Liver (tissue), 8 donors: ENCODE measurements at regions not wholly inside any gene's neighbourhood (a gene's known extent, or its start where the extent isn't known, plus 50 kb on each side); places are given as distances from the start of the nearest gene placed in this dataset.

Experiments
- DNase-seq: peaks from one replicate; pipeline ENCODE4 v3.0.0-alpha.2; 2017; ENCODE audit warnings: low spot score
- H3K27ac ChIP-seq, 2 donors: one replicate each; pipeline ENCODE4 v1.7.0; 2013; ENCODE audit warnings: inconsistent platforms in 2 of 2, low read length in 2 of 2, control low read depth in 1 of 2, low read depth in 1 of 2, mild to moderate bottlenecking in 1 of 2
- H3K27me3 ChIP-seq, 4 donors: one replicate each; pipeline versions ENCODE4 v1.6.1 to v1.7.0; 2013; ENCODE audit warnings: low read length in 3 of 4, inconsistent platforms in 1 of 4, mild to moderate bottlenecking in 1 of 4, moderate library complexity in 1 of 4; ENCODE audit not compliant: control insufficient read depth in 4 of 4, insufficient read depth in 4 of 4
- H3K36me3 ChIP-seq, 4 donors: one replicate each; pipeline versions ENCODE4 v1.6.1 to v1.7.0; 2013; ENCODE audit warnings: low read length in 3 of 4, mild to moderate bottlenecking in 3 of 4, low read depth in 1 of 4, moderate library complexity in 1 of 4; ENCODE audit not compliant: control insufficient read depth in 4 of 4, insufficient read depth in 3 of 4
- H3K4me1 ChIP-seq, 4 donors: one replicate each; pipeline versions ENCODE4 v1.6.1 to v1.7.0; 2013; ENCODE audit warnings: low read length in 3 of 4, mild to moderate bottlenecking in 3 of 4, moderate library complexity in 1 of 4; ENCODE audit not compliant: control insufficient read depth in 4 of 4, insufficient read depth in 4 of 4
- H3K4me3 ChIP-seq, 3 donors: one replicate each; pipeline versions ENCODE4 v1.6.1 to v1.7.0; 2013; ENCODE audit warnings: low read length in 3 of 3, control low read depth in 1 of 3, low read depth in 1 of 3, mild to moderate bottlenecking in 1 of 3
- H3K9ac ChIP-seq, 2 donors: one replicate each; pipeline ENCODE4 v1.7.0; 2013; ENCODE audit warnings: low read length in 2 of 2, mild to moderate bottlenecking in 2 of 2, moderate library complexity in 2 of 2, control low read depth in 1 of 2, low read depth in 1 of 2
- H3K9me3 ChIP-seq, 4 donors: one replicate each; pipeline versions ENCODE4 v1.6.1 to v1.7.0; 2013; ENCODE audit warnings: low read length in 3 of 4; ENCODE audit not compliant: control insufficient read depth in 4 of 4
- EGR1 ChIP-seq, 2 donors: IDR thresholded peaks; 2 replicates each; pipeline ENCODE4 v1.6.1; 2016 to 2018; ENCODE audit warnings: antibody characterized with exemption in 2 of 2, low read depth in 2 of 2
- FOXA1 ChIP-seq: IDR thresholded peaks from 2 replicates; pipeline ENCODE4 v1.6.1; 2016; ENCODE audit warnings: antibody characterized with exemption
- FOXA2 ChIP-seq: IDR thresholded peaks from 2 replicates; pipeline ENCODE4 v1.6.1; 2016; ENCODE audit warnings: antibody characterized with exemption
- GABPA ChIP-seq, 2 donors: IDR thresholded peaks in 1 of 2; conservative IDR thresholded peaks in 1 of 2; 2 replicates each; pipeline ENCODE4 v1.6.1; 2016; ENCODE audit warnings: antibody characterized with exemption in 2 of 2, mild to moderate bottlenecking in 1 of 2, moderate library complexity in 1 of 2
- HNF4A ChIP-seq, 2 donors: conservative IDR thresholded peaks; 2 replicates each; pipeline ENCODE4 v1.6.1; 2016; ENCODE audit warnings: antibody characterized with exemption in 2 of 2, mild to moderate bottlenecking in 2 of 2
- HNF4G ChIP-seq: IDR thresholded peaks from 2 replicates; pipeline ENCODE4 v1.6.1; 2016; ENCODE audit warnings: antibody characterized with exemption
- JUND ChIP-seq, 2 donors: IDR thresholded peaks; 2 replicates each; pipeline ENCODE4 v1.6.1; 2016; ENCODE audit warnings: antibody characterized with exemption in 2 of 2
- MAX ChIP-seq: IDR thresholded peaks from 2 replicates; pipeline ENCODE4 v1.6.1; 2016; ENCODE audit warnings: antibody characterized with exemption
- NR2F2 ChIP-seq: IDR thresholded peaks from 2 replicates; pipeline ENCODE4 v1.6.1; 2016; ENCODE audit warnings: antibody characterized with exemption
- RAD21 ChIP-seq, 2 donors: IDR thresholded peaks; 2 replicates each; pipeline ENCODE4 v1.6.1; 2016; ENCODE audit warnings: antibody characterized with exemption in 2 of 2, mild to moderate bottlenecking in 2 of 2
- RXRA ChIP-seq, 2 donors: IDR thresholded peaks; 2 replicates each; pipeline ENCODE4 v1.6.1; 2017 to 2018; ENCODE audit warnings: antibody characterized with exemption in 2 of 2, mild to moderate bottlenecking in 1 of 2
- SP1 ChIP-seq: IDR thresholded peaks from 2 replicates; pipeline ENCODE4 v1.6.1; 2018; ENCODE audit warnings: antibody characterized with exemption, mild to moderate bottlenecking
- TAF1 ChIP-seq: conservative IDR thresholded peaks from 2 replicates; pipeline ENCODE4 v1.6.1; 2016; ENCODE audit warnings: antibody characterized with exemption, mild to moderate bottlenecking
- YY1 ChIP-seq: IDR thresholded peaks from 2 replicates; pipeline ENCODE4 v1.6.1; 2016; ENCODE audit warnings: antibody characterized with exemption, mild to moderate bottlenecking
- WGBS: extraction: QIAGEN DNeasy Blood & Tissue Kit; methylation state at CpG from one replicate; pipeline ENCODE4 v1.1.7; 2013; 5-methylcytosine and 5-hydroxymethylcytosine counted together
- TF ChIP-seq, protein P1 (sequence below): fragments of 150-350 bp; IDR thresholded peaks from 2 replicates; pipeline ENCODE4 v1.5.1; 2017; ENCODE audit warnings: improper control_type of control experiment, low read depth, low read length; ENCODE audit not compliant: missing input control
- TF ChIP-seq, protein P2 (sequence below): IDR thresholded peaks from 2 replicates; pipeline ENCODE4 v1.6.1; 2016; ENCODE audit warnings: antibody characterized with exemption, mild to moderate bottlenecking
- TF ChIP-seq, protein P3 (sequence below): IDR thresholded peaks from 2 replicates; pipeline ENCODE4 v1.6.1; 2016; ENCODE audit warnings: antibody characterized with exemption
- TF ChIP-seq, protein P4 (sequence below): IDR thresholded peaks from 2 replicates; pipeline ENCODE4 v1.6.1; 2016; ENCODE audit warnings: antibody characterized with exemption
- donor health status: healthy.
- donor health status: healthy.
- donor health status: healthy.
- donor health status: healthy.
- donor health status: healthy.

- 70% methylated on average over 2 of the region's 2 CpGs for WGBS
- Histone ChIP-seq H3K36me3 (no peaks in the 10 kb centered on the region), H3K4me1 (no peaks in the 10 kb centered on the region), H3K4me3 (no peak overlapping the region), H3K9me3 (no peaks in the 10 kb centered on the region), H3K9ac (no peak overlapping the region), H3K27me3 (no peaks in the 10 kb centered on the region), H3K27ac (no peak overlapping the region)
- DNase-seq: no peak
- no peak for TF ChIP-seq SP1
- TF ChIP-seq FOXA2: no peak
- no peak for TF ChIP-seq RXRA (IDR thresholded peaks at IDR 0.05)
- TF ChIP-seq, protein P1, sequence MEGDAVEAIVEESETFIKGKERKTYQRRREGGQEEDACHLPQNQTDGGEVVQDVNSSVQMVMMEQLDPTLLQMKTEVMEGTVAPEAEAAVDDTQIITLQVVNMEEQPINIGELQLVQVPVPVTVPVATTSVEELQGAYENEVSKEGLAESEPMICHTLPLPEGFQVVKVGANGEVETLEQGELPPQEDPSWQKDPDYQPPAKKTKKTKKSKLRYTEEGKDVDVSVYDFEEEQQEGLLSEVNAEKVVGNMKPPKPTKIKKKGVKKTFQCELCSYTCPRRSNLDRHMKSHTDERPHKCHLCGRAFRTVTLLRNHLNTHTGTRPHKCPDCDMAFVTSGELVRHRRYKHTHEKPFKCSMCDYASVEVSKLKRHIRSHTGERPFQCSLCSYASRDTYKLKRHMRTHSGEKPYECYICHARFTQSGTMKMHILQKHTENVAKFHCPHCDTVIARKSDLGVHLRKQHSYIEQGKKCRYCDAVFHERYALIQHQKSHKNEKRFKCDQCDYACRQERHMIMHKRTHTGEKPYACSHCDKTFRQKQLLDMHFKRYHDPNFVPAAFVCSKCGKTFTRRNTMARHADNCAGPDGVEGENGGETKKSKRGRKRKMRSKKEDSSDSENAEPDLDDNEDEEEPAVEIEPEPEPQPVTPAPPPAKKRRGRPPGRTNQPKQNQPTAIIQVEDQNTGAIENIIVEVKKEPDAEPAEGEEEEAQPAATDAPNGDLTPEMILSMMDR: no peak
- no peak for TF ChIP-seq YY1
- TF ChIP-seq JUND (IDR thresholded peaks at IDR 0.05): no peak
- TF ChIP-seq TAF1: no peak
- TF ChIP-seq GABPA (IDR thresholded peaks at IDR 0.05 in 1 of 2, conservative IDR thresholded peaks at IDR 0.05 in 1 of 2): no peak
- TF ChIP-seq FOXA1: no peak
- TF ChIP-seq HNF4G: no peak
- TF ChIP-seq MAX: no peak
- no peak for TF ChIP-seq HNF4A (conservative IDR thresholded peaks at IDR 0.05)
- TF ChIP-seq, protein P2, sequence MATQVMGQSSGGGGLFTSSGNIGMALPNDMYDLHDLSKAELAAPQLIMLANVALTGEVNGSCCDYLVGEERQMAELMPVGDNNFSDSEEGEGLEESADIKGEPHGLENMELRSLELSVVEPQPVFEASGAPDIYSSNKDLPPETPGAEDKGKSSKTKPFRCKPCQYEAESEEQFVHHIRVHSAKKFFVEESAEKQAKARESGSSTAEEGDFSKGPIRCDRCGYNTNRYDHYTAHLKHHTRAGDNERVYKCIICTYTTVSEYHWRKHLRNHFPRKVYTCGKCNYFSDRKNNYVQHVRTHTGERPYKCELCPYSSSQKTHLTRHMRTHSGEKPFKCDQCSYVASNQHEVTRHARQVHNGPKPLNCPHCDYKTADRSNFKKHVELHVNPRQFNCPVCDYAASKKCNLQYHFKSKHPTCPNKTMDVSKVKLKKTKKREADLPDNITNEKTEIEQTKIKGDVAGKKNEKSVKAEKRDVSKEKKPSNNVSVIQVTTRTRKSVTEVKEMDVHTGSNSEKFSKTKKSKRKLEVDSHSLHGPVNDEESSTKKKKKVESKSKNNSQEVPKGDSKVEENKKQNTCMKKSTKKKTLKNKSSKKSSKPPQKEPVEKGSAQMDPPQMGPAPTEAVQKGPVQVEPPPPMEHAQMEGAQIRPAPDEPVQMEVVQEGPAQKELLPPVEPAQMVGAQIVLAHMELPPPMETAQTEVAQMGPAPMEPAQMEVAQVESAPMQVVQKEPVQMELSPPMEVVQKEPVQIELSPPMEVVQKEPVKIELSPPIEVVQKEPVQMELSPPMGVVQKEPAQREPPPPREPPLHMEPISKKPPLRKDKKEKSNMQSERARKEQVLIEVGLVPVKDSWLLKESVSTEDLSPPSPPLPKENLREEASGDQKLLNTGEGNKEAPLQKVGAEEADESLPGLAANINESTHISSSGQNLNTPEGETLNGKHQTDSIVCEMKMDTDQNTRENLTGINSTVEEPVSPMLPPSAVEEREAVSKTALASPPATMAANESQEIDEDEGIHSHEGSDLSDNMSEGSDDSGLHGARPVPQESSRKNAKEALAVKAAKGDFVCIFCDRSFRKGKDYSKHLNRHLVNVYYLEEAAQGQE: no peak
- no peak for TF ChIP-seq NR2F2
- TF ChIP-seq EGR1 (IDR thresholded peaks at IDR 0.05; ENCODE audit: low read depth in 2 of 2): no peak
- TF ChIP-seq RAD21 (IDR thresholded peaks at IDR 0.05): no peak
- TF ChIP-seq, protein P3, sequence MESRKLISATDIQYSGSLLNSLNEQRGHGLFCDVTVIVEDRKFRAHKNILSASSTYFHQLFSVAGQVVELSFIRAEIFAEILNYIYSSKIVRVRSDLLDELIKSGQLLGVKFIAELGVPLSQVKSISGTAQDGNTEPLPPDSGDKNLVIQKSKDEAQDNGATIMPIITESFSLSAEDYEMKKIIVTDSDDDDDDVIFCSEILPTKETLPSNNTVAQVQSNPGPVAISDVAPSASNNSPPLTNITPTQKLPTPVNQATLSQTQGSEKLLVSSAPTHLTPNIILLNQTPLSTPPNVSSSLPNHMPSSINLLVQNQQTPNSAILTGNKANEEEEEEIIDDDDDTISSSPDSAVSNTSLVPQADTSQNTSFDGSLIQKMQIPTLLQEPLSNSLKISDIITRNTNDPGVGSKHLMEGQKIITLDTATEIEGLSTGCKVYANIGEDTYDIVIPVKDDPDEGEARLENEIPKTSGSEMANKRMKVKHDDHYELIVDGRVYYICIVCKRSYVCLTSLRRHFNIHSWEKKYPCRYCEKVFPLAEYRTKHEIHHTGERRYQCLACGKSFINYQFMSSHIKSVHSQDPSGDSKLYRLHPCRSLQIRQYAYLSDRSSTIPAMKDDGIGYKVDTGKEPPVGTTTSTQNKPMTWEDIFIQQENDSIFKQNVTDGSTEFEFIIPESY: no peak
These were observed 214.7 kb downstream of the RAD51AP2 start for GRCh38 chr2:17303521-17303920.

DNA sequence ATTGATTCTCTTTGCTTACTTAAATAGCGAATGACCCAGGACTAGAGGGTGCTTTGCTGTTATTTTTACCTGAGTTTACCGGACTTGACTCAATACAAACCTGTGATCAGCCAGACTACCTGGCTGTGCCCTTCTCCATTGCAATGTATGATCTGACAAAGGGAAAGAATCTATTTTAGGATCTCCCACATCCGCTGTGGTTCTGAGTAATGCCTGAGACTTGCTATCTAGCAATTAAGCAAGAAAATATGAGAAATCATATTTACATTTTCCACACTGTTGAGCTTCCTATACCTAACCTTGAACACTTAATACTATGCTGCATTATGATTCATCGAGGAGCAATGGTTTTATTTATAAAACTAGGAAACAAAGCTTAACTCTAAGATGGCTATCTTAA, 215.2 kb downstream of the RAD51AP2 start:
- Histone ChIP-seq H3K9ac (no peak overlapping the region), H3K9me3 (no peaks in the 10 kb centered on the region), H3K4me3 (no peak overlapping the region), H3K27ac (no peak overlapping the region), H3K36me3 (no peaks in the 10 kb centered on the region), H3K27me3 (no peaks in the 10 kb centered on the region), H3K4me1 (no peaks in the 10 kb centered on the region)
- WGBS: 75% methylated on average over 4 of the region's 4 CpGs
- no peak for DNase-seq
- no peak for TF ChIP-seq HNF4A (conservative IDR thresholded peaks at IDR 0.05)
- no peak for TF ChIP-seq YY1
- no peak for TF ChIP-seq RAD21 (IDR thresholded peaks at IDR 0.05)
- no peak for TF ChIP-seq TAF1
- TF ChIP-seq, protein P1: no peak
- no peak for TF ChIP-seq MAX
- no peak for TF ChIP-seq FOXA2
- TF ChIP-seq, protein P3: no peak
- TF ChIP-seq GABPA (IDR thresholded peaks at IDR 0.05 in 1 of 2, conservative IDR thresholded peaks at IDR 0.05 in 1 of 2): no peak
- TF ChIP-seq RXRA (IDR thresholded peaks at IDR 0.05): no peak
- TF ChIP-seq, protein P4, sequence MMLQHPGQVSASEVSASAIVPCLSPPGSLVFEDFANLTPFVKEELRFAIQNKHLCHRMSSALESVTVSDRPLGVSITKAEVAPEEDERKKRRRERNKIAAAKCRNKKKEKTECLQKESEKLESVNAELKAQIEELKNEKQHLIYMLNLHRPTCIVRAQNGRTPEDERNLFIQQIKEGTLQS: no peak
- no peak for TF ChIP-seq SP1
- no peak for TF ChIP-seq JUND (IDR thresholded peaks at IDR 0.05)
- no peak for TF ChIP-seq HNF4G
